IMR-90 (cell line): ENCODE measurements at regions not wholly inside any gene's neighbourhood (a gene's known extent, or its start where the extent isn't known, plus 50 kb on each side); places are given as distances from the start of the nearest gene placed in this dataset.

Experiments
- ATAC-seq: fragments of 200-7000 bp; cut with Tn5 transposase; 2 replicates; pipeline ENCODE4 v1.9.1; 2020; ENCODE audit warnings: low read depth, mild to moderate bottlenecking, moderate library complexity
- BruUV-seq: library from RNA; stranded (reverse); fragments of 400-500 nt; replicated peaks from 2 replicates; lab custom pipeline; 2021; lab: Mats Ljungman, UMichigan
- CTCF ChIA-PET: fragments of 300-600 bp; formaldehyde crosslinking; extraction: SDS; loops from one replicate; lab custom pipeline; 2021; ENCODE audit warnings: antibody characterized with exemption; lab: Yijun Ruan, JAX
- POLR2A ChIA-PET: fragments of 300-600 bp; sonication (Branson Sonifier 250); formaldehyde crosslinking; loops from one replicate; lab custom pipeline; 2022; ENCODE audit warnings: antibody characterized with exemption; ENCODE audit not compliant: unreplicated experiment; lab: Charles Lee
- DNase-seq: peaks from one replicate; pipeline ENCODE4 v3.0.0; 2013
- H2AFZ ChIP-seq: replicated peaks from 2 replicates; pipeline ENCODE3; 2013; ENCODE audit warnings: low read length, mild to moderate bottlenecking; ENCODE audit not compliant: poor library complexity
- H2AK5ac ChIP-seq: 2 replicates; pipeline ENCODE4 v1.6.1; 2013; ENCODE audit warnings: low read depth, low read length, inconsistent platforms
- H2AK9ac ChIP-seq: replicated peaks from 2 replicates; pipeline ENCODE3; 2013; ENCODE audit warnings: mild to moderate bottlenecking, low read depth, low read length, moderate library complexity; ENCODE audit not compliant: poor library complexity
- H2BK120ac ChIP-seq: 2 replicates; pipeline ENCODE4 v1.6.1; 2013; ENCODE audit warnings: low read depth, low read length, inconsistent platforms
- H2BK15ac ChIP-seq: 3 replicates; pipeline ENCODE4 v1.6.1; 2013; ENCODE audit warnings: low read depth, low read length, inconsistent platforms
- H2BK20ac ChIP-seq: 2 replicates; pipeline ENCODE4 v1.6.1; 2013; ENCODE audit warnings: low read depth, mild to moderate bottlenecking, inconsistent platforms, low read length, moderate library complexity
- H2BK5ac ChIP-seq: 2 replicates; pipeline ENCODE4 v1.6.1; 2013; ENCODE audit warnings: mild to moderate bottlenecking, low read depth, low read length, inconsistent platforms; ENCODE audit not compliant: poor library complexity, severe bottlenecking
- H3K14ac ChIP-seq: replicated peaks from 2 replicates; pipeline ENCODE4 v1.6.1; 2013; ENCODE audit warnings: low read depth, low read length, inconsistent platforms
- H3K18ac ChIP-seq: 2 replicates; pipeline ENCODE4 v1.6.1; 2013; ENCODE audit warnings: low read depth, low read length, control low read depth
- H3K23ac ChIP-seq: 2 replicates; pipeline ENCODE4 v1.6.1; 2013; ENCODE audit warnings: low read depth, low read length, inconsistent platforms
- H3K27ac ChIP-seq: 2 replicates; pipeline ENCODE4 v1.5.1; 2013; ENCODE audit warnings: mild to moderate bottlenecking, control low read depth, low read length; ENCODE audit not compliant: insufficient read depth
- H3K27me3 ChIP-seq: 2 replicates; pipeline ENCODE4 v1.6.1; 2013; ENCODE audit warnings: low read length; ENCODE audit not compliant: control insufficient read depth, insufficient read depth
- H3K36me3 ChIP-seq: 2 replicates; pipeline ENCODE4 v1.6.1; 2013; ENCODE audit warnings: low read length, mixed read lengths; ENCODE audit not compliant: control insufficient read depth, insufficient read depth
- H3K4ac ChIP-seq: 2 replicates; pipeline ENCODE4 v1.6.1; 2013; ENCODE audit warnings: low read depth, low read length, inconsistent platforms
- H3K4me1 ChIP-seq: 2 replicates; pipeline ENCODE4 v1.6.1; 2013; ENCODE audit warnings: low read length, mixed read lengths; ENCODE audit not compliant: control insufficient read depth, insufficient read depth
- H3K4me2 ChIP-seq: 2 replicates; pipeline ENCODE4 v1.6.1; 2013; ENCODE audit warnings: low read depth, mild to moderate bottlenecking, control low read depth, low read length, moderate library complexity
- H3K4me3 ChIP-seq: 2 replicates; pipeline ENCODE4 v1.5.1; 2013; ENCODE audit warnings: low read depth, mild to moderate bottlenecking, control low read depth, low read length, moderate library complexity; ENCODE audit not compliant: insufficient read depth
- H3K56ac ChIP-seq: 2 replicates; pipeline ENCODE4 v1.6.1; 2013; ENCODE audit warnings: low read length, inconsistent platforms; ENCODE audit not compliant: insufficient read depth; ENCODE audit errors: extremely low read depth
- H3K79me1 ChIP-seq, 2 experiments: 2 replicates each; pipeline ENCODE4 v1.6.1; 2013; ENCODE audit warnings: low read length in 2 of 2, inconsistent platforms in 1 of 2, low read depth in 1 of 2
- H3K9ac ChIP-seq: 2 replicates; pipeline ENCODE4 v1.6.1; 2013; ENCODE audit warnings: low read depth, low read length, control low read depth
- H3K9me1 ChIP-seq: 2 replicates; pipeline ENCODE4 v1.6.1; 2013; ENCODE audit warnings: low read length, inconsistent platforms; ENCODE audit not compliant: insufficient read depth
- H3K9me3 ChIP-seq: 2 replicates; pipeline ENCODE4 v1.6.1; 2013; ENCODE audit warnings: low read length; ENCODE audit not compliant: control insufficient read depth, insufficient read depth
- H4K20me1 ChIP-seq: 2 replicates; pipeline ENCODE4 v1.6.1; 2013; ENCODE audit warnings: low read length, inconsistent platforms; ENCODE audit not compliant: insufficient read depth
- H4K5ac ChIP-seq: 2 replicates; pipeline ENCODE4 v1.6.1; 2013; ENCODE audit warnings: mild to moderate bottlenecking, low read depth, low read length, control low read depth
- H4K8ac ChIP-seq, 2 experiments: 2 replicates each; pipeline ENCODE4 v1.6.1; 2013; ENCODE audit warnings: low read depth in 2 of 2, low read length in 2 of 2, control low read depth in 1 of 2, inconsistent platforms in 1 of 2
- H4K91ac ChIP-seq: 2 replicates; pipeline ENCODE4 v1.6.1; 2013; ENCODE audit warnings: low read depth, low read length, inconsistent platforms; ENCODE audit not compliant: insufficient read depth
- MAFK ChIP-seq: IDR thresholded peaks from 2 replicates; pipeline ENCODE4 v1.6.1; 2012; ENCODE audit warnings: low read depth, low read length, improper control_type of control experiment
- WGBS, 2 experiments: methylation state at CpG; one replicate each; pipeline versions ENCODE4 v1.1.5 to v1.1.7; 2013; ENCODE audit warnings: missing lambda C conversion rate in 2 of 2; ENCODE audit not compliant: insufficient read length in 1 of 2; ENCODE audit errors: extremely low coverage in 2 of 2; 5-methylcytosine and 5-hydroxymethylcytosine counted together
- dilution Hi-C: fragments of 300-500 bp; cut with HindIII; formaldehyde crosslinking; loops from one replicate; pipeline ENCODE4 v1.14.3; 2018; ENCODE audit warnings: low sequenced_read_pairs; ENCODE audit not compliant: unreplicated experiment
- in situ Hi-C: fragments of 300-500 bp; cut with MboI; formaldehyde crosslinking; loops from 3 replicates; pipeline ENCODE4 v1.14.3; 2019; ENCODE audit warnings: low sequenced_read_pairs, inconsistent platforms, mixed read lengths
- intact Hi-C: fragments of 100-400 bp; cut with micrococcal nuclease; formaldehyde crosslinking; loops from 2 replicates; pipeline ENCODE4 v1.10.0; 2022

DNA sequence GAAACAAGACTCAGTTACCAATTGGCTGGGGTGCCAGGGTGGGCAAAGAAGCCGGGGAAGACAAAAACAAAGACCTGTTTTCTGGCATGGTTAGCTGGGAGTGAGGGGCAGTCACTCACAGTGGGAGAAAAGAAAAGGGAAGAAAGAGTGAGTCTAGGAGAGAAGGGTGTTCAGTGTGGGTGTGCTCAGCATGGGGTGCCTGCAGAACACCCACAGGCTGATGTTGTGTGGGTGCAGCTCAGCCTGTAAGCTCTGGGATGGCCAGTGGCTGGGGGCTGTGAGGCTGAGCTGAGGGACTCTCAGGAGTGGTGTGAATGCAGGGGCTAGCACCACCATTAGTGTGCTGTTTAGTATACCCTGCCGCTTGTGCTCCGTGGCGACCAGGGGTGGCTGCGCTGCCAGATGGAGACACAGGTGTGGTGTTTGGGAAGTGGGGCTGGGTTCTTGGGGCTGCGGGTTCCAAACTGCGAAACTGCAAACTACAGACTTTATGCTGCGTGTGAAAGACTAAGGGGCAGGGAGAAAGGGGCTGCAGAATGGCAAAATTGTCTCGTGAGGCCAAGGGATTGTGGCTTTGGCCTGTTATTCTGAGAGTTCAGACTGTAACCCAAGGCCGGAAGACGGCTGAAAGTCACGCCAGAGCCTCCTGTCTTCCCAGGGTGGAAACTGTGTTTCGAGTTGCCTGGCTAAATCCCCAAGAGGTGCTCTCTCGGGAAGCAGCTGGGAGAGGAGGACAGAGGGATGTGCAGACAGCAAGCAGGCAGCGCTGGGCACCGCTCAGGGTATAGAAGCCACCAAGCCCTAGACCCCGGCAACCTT is 156.3 kb downstream of the TTC32 start:
- Histone ChIP-seq H2AFZ (no peak overlapping the region), H3K23ac (no peak overlapping the region), H3K14ac (no peak overlapping the region), H3K4ac (no peak overlapping the region), H3K36me3 (no peaks in the 10 kb centered on the region), H3K9me1 (no peaks in the 10 kb centered on the region), H3K9me3 (no peaks in the 10 kb centered on the region), H3K79me1 (no peaks in the 10 kb centered on the region), H3K4me2 (no peak overlapping the region), H2BK15ac (no peak overlapping the region), H3K4me1 (peaks cover 7% of the 10 kb centered on the region), H4K91ac (no peak overlapping the region; the same call in 1 of the 2 replicates), H2BK20ac (no peak overlapping the region), H3K9ac (no peak overlapping the region), H2BK5ac (no peak overlapping the region), H4K5ac (no peak overlapping the region), H3K27ac (no peak overlapping the region), H3K27me3 (no peaks in the 10 kb centered on the region), H2BK120ac (no peak overlapping the region), H2AK9ac (no peak overlapping the region), H4K8ac (no peak overlapping the region), H3K18ac (no peak overlapping the region), H3K4me3 (no peak overlapping the region), H2AK5ac (no peak overlapping the region), H3K56ac (no peak overlapping the region), H4K20me1 (no peaks in the 10 kb centered on the region)
- dilution Hi-C loops (no loop called here), in situ Hi-C loops (no loop called here), intact Hi-C loops (loop anchor here (1.0 to 5.0 kb wide), 2 partner anchors 118 to 378 kb away; no protein-coding TSS in a partner anchor)
- ChIA-PET POLR2A (no interaction called here), CTCF (no interaction called here)
- no peak for DNase-seq
- BruUV-seq = no TSS peak
- no peak for TF ChIP-seq MAFK
- WGBS, 2 experiments = 96% methylated on average over 11 of the region's 17 CpGs; no CpG with 5 or more reads in 1 of the 2 experiments
- ATAC-seq = no peak
